WTC11 (cell line): ENCODE measurements at regions not wholly inside any gene's neighbourhood (a gene's known extent, or its start where the extent isn't known, plus 50 kb on each side); places are given as distances from the start of the nearest gene placed in this dataset.

Experiments
- CTCF ChIP-seq: fragments of 200-600 bp; IDR thresholded peaks from 2 replicates; pipeline ENCODE4 v1.8.0; 2022; ENCODE audit warnings: antibody characterized with exemption
- ETV6 ChIP-seq: sonication (generic); formaldehyde crosslinking; IDR thresholded peaks from 2 replicates; pipeline ENCODE4 v1.8.1; 2022; ENCODE audit warnings: mild to moderate bottlenecking, missing genetic modification reagents
- SP1 ChIP-seq: sonication (generic); formaldehyde crosslinking; conservative IDR thresholded peaks from 2 replicates; pipeline ENCODE4 v1.8.1; 2022; ENCODE audit warnings: missing genetic modification reagents

DNA sequence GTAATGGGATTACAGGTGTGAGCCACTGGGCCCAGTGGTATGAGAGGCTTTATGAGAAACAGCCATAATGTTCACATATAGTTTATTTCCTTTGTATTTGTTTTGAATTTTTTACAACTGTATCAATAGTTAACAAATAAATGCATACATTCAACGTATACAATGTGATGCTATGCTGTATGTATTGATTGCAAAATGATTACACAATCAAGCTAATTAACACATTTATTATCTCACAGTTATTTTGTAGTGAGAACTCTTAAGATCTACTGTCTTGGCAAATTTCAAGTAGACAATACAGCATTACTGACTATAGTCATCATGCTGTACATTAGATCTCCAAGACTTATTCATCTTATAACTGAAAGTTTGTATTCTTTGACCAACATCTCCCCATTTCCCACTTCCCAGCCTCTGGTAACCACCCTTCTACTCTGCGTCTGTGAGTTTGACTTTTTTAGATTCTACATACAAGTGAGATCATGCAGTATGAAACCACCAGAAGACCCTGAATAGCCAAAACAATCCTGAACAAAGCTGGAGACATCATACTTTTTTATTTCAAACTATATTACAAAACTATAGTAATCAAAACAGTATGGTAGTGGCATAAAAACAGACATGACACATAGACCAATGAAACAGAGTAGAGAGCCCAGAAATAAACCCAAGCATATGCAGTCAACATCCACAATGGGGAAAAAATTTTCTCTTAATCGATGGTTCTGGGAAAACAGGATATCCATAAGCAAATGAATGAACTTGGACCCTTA is 157.2 kb upstream of the RREB1 start:
- TF ChIP-seq ETV6 (no peak), SP1 (CRISPR knock-in tag) (no peak), CTCF (no peak)
